Nephron progenitor cell (in vitro differentiated cells): ENCODE measurements at regions not wholly inside any gene's neighbourhood (a gene's known extent, or its start where the extent isn't known, plus 50 kb on each side); places are given as distances from the start of the nearest gene placed in this dataset.
A peak's percentile ranks its signal among the peaks of the same experiment; 100 is the strongest.

Source experiments
- DNase-seq: peaks from one replicate; pipeline ENCODE4 v3.0.0; 2021
- H3K27ac Mint-ChIP-seq: 2 replicates; pipeline ENCODE4 v1.8.0; 2021; ENCODE audit warnings: mild to moderate bottlenecking, moderate library complexity, mixed read lengths
- H3K27me3 Mint-ChIP-seq: 2 replicates; pipeline ENCODE4 v1.8.0; 2021; ENCODE audit warnings: mild to moderate bottlenecking, low read depth, mixed read lengths; ENCODE audit not compliant: poor library complexity
- H3K36me3 Mint-ChIP-seq: 2 replicates; pipeline ENCODE4 v1.8.0; 2021; ENCODE audit warnings: low read depth, mixed read lengths
- H3K4me1 Mint-ChIP-seq: 2 replicates; pipeline ENCODE4 v1.8.0; 2021; ENCODE audit warnings: mixed read lengths
- H3K4me3 Mint-ChIP-seq: 2 replicates; pipeline ENCODE4 v1.8.0; 2021; ENCODE audit warnings: mild to moderate bottlenecking, moderate library complexity, mixed read lengths
- H3K9me3 Mint-ChIP-seq: 2 replicates; pipeline ENCODE4 v1.8.0; 2021; ENCODE audit warnings: mild to moderate bottlenecking, moderate library complexity, mixed read lengths
- CTCF ChIP-seq: fragments of 200-600 bp; sonication (generic); IDR thresholded peaks from 2 replicates; pipeline ENCODE4 v1.5.0; 2021; ENCODE audit warnings: antibody characterized with exemption

GRCh38 chr2:78411303-78411702, 614.2 kb upstream of the REG3G start:
- Mint-ChIP-seq H3K36me3 (no peaks in the 10 kb centered on the region), H3K9me3 (no peaks in the 10 kb centered on the region), H3K27me3 (peaks cover 4% of the 10 kb centered on the region), H3K4me1 (no peaks in the 10 kb centered on the region), H3K27ac (peak overlapping the region; percentile 9), H3K4me3 (no peak overlapping the region)
- TF ChIP-seq CTCF = no peak
- no peak for DNase-seq

- Mint-ChIP-seq H3K27ac (no peak overlapping the region), H3K27me3 (no peaks in the 10 kb centered on the region), H3K9me3 (no peaks in the 10 kb centered on the region), H3K4me1 (no peaks in the 10 kb centered on the region), H3K36me3 (no peaks in the 10 kb centered on the region), H3K4me3 (no peak overlapping the region)
- TF ChIP-seq CTCF = no peak
- no peak for DNase-seq
These were observed 608.7 kb upstream of the REG3G start for GRCh38 chr2:78416625-78417300.

GRCh38 chr2:78417355-78417754, 608.1 kb upstream of the REG3G start:
- H3K9me3 Mint-ChIP-seq = no peaks in the 10 kb centered on the region
- no peak overlapping the region for H3K4me3 Mint-ChIP-seq
- no peaks in the 10 kb centered on the region for H3K27me3 Mint-ChIP-seq
- no peak overlapping the region for H3K27ac Mint-ChIP-seq
- H3K36me3 Mint-ChIP-seq = no peaks in the 10 kb centered on the region
- no peak for TF ChIP-seq CTCF
- no peaks in the 10 kb centered on the region for H3K4me1 Mint-ChIP-seq
- DNase-seq = no peak

- TF ChIP-seq CTCF = no peak
- Mint-ChIP-seq H3K4me1 (no peaks in the 10 kb centered on the region), H3K9me3 (no peaks in the 10 kb centered on the region), H3K27ac (no peak overlapping the region), H3K36me3 (no peaks in the 10 kb centered on the region), H3K27me3 (no peaks in the 10 kb centered on the region), H3K4me3 (no peak overlapping the region)
- DNase-seq = no peak
These were observed 607.5 kb upstream of the REG3G start for GRCh38 chr2:78418021-78418420.

- Mint-ChIP-seq H3K4me1 (no peaks in the 10 kb centered on the region), H3K9me3 (no peaks in the 10 kb centered on the region), H3K27me3 (no peaks in the 10 kb centered on the region), H3K27ac (no peak overlapping the region), H3K36me3 (no peaks in the 10 kb centered on the region), H3K4me3 (no peak overlapping the region)
- DNase-seq = no peak
- TF ChIP-seq CTCF = no peak
These were observed 605.4 kb upstream of the REG3G start for GRCh38 chr2:78420132-78420531.

GRCh38 chr2:78423631-78424030, 601.9 kb upstream of the REG3G start:
- Mint-ChIP-seq H3K27me3 (no peaks in the 10 kb centered on the region), H3K9me3 (no peaks in the 10 kb centered on the region), H3K36me3 (no peaks in the 10 kb centered on the region), H3K4me1 (no peaks in the 10 kb centered on the region), H3K4me3 (no peak overlapping the region), H3K27ac (no peak overlapping the region)
- no peak for DNase-seq
- no peak for TF ChIP-seq CTCF
